Epithelial cell of esophagus (primary cell): ENCODE measurements at regions not wholly inside any gene's neighbourhood (a gene's known extent, or its start where the extent isn't known, plus 50 kb on each side); places are given as distances from the start of the nearest gene placed in this dataset.

Experiments
- DNase-seq: peaks from one replicate; pipeline ENCODE4 v3.0.0; 2010; ENCODE audit warnings: low read depth
- H3K4me3 ChIP-seq: 2 replicates; pipeline ENCODE4 v1.5.1; 2011; ENCODE audit warnings: mild to moderate bottlenecking, low read length, control low read depth
- TF ChIP-seq, protein P1 (sequence below): IDR thresholded peaks from 2 replicates; pipeline ENCODE4 v1.5.1; 2011; ENCODE audit warnings: low read depth, mild to moderate bottlenecking, low read length, control low read depth, inconsistent platforms; ENCODE audit not compliant: insufficient read depth; ENCODE audit errors: missing control alignments

DNA sequence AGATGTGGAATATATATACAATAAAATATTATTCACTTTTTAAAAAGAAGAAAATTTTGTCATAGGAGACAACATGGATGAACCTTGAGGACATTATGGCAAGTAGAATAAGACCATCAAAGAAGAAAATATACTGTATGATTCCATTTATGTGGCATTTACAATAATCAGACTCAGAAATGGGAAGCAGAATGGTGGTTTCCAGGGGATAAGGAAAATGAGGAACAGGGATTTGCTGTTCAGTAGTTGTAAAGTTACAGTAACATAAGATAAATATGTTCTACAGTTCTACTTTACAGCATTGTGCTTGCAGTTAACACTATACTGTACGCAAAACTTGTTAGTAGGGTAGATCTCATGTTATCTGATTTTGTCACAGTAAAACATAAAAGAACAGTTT lies 1271.0 kb downstream of the LRFN5 start:
- TF ChIP-seq, protein P1, sequence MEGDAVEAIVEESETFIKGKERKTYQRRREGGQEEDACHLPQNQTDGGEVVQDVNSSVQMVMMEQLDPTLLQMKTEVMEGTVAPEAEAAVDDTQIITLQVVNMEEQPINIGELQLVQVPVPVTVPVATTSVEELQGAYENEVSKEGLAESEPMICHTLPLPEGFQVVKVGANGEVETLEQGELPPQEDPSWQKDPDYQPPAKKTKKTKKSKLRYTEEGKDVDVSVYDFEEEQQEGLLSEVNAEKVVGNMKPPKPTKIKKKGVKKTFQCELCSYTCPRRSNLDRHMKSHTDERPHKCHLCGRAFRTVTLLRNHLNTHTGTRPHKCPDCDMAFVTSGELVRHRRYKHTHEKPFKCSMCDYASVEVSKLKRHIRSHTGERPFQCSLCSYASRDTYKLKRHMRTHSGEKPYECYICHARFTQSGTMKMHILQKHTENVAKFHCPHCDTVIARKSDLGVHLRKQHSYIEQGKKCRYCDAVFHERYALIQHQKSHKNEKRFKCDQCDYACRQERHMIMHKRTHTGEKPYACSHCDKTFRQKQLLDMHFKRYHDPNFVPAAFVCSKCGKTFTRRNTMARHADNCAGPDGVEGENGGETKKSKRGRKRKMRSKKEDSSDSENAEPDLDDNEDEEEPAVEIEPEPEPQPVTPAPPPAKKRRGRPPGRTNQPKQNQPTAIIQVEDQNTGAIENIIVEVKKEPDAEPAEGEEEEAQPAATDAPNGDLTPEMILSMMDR, result no peak
- no peak overlapping the region for H3K4me3 ChIP-seq
- DNase-seq, result no peak

DNA sequence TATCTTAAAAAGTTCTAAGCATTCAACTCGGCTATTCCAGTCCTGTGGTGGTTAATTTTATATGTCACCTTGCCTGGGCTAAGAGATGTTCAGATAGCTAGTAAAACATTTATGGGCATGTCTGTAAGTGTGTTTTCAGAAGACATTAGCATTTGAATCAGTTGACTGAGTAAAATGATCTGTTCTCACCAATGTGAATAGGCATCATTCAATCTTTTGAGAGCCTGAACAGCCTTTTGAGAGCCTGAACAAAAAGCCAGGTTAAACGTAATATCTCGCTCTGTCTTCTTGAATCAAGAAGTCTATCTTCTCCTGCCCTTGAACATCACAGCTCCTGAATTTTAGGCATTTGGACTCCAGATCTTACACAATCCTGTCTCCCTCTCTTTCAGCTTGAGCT lies 1266.1 kb downstream of the LRFN5 start:
- DNase-seq, result no peak
- no peak overlapping the region for H3K4me3 ChIP-seq
- TF ChIP-seq, protein P1, result no peak

DNA sequence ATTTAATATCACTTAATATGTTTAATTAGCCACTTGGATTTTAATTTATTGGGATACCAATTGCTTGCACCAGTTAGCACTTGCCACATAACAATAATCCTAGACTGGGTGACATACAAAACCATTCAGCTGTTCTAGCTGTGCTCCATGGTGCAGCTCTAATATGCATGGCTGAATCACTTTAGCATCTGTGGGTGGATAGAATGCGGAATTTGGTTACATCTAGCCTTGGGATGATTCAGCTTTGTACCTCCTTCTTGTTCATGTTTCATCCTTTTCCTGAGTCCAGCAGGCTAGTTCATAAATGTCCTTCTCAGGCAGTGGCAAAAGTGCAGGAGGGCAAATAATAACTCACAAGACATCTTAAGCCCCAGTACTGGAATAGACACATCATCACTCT lies 1263.0 kb downstream of the LRFN5 start:
- TF ChIP-seq, protein P1, result no peak
- DNase-seq, result peak; percentile 25
- no peak overlapping the region for H3K4me3 ChIP-seq

DNA sequence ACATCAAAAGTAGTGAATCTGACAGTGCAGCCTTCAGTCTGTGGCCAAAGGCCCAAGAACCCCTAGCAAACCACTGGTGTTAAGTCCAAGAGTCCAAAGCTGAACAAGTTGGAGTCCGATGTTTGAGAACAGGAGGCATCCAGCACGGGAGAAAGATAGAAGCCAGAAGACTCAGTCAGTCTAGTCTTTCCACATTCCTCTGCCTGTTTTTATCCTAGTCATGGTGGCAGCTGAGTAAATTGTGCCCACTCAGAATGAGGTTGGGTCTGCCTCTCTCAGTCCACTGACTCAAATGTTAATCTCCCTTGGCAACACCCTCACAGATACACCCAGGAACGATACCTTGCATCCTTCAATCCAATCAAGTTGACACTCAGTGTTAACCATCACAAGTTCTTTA lies 1255.4 kb downstream of the LRFN5 start:
- DNase-seq, result peak; percentile 27
- H3K4me3 ChIP-seq, result no peak overlapping the region
- TF ChIP-seq, protein P1, result no peak

DNA sequence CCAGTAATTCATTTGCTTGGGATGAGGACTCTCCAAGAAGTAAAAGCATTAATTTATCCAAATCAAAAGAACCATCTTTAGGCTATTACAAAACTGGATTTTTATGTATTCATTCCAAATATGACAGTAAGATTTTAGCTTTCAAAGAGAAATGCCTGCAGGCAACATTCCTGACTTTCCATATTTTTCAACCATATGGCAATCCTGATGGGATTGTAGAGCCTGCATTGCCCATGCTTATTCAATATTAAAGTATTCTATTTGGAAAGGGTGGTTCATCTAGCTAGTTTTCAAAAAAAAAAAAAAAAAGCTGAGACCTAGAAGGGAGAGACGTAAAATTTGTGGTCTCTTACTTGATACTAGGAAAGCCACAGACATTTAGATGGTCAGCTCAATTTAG lies 1253.7 kb downstream of the LRFN5 start:
- H3K4me3 ChIP-seq, result no peak overlapping the region
- TF ChIP-seq, protein P1, result no peak
- no peak for DNase-seq

DNA sequence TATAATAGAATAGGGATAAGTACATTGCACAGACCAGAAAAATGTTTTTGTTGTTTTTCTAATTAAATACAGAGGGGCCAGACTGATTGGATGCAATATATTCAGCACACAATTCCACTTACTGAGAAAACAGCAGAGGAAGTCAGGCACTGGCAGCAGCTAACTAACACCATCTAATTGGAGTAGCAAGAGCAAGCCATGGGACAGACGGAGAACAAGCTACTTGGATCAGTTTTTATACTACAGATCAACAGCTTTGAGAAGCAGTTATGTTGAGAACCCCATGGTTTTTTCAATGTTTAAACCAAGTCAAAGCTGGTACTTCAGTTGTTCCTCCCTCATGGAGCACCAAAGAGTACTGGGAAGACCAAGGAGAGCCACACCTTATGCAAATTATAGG lies 1249.4 kb downstream of the LRFN5 start:
- no peak overlapping the region for H3K4me3 ChIP-seq
- TF ChIP-seq, protein P1, result no peak
- no peak for DNase-seq

DNA sequence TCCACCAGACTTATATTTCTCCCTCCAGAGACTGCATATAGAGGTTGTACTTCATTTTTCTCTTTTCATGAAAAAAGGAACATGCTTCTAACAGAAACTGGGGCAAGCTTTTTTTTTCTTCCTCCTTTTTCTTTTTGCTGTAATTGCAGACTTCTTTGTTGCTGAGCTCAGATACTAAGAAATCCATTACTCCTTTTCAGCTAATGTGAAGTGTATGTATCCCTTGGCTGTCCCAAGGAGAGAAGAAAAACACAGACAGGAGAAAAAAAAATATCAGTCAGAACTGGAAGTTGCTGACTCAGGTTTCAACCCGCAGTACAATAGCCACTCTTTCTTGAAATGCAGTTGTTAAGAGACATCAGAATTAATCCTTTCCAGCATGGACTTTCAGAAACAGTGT lies 1248.4 kb downstream of the LRFN5 start:
- no peak overlapping the region for H3K4me3 ChIP-seq
- TF ChIP-seq, protein P1, result no peak
- no peak for DNase-seq
